Renal cortical epithelial cell (primary cell): ENCODE measurements at regions not wholly inside any gene's neighbourhood (a gene's known extent, or its start where the extent isn't known, plus 50 kb on each side); places are given as distances from the start of the nearest gene placed in this dataset.
"Not testable (repeated sequence)": the region's sequence is repeated elsewhere in the genome, so short reads cannot be mapped to it uniquely, and the experiment has no call there.

Source experiments
- DNase-seq: peaks from one replicate; pipeline ENCODE4 v3.0.0-alpha.2; 2011; ENCODE audit warnings: low read depth

GRCh38 chr14:38973083-38973700 is 129.8 kb downstream of the SEC23A start:
- no peak for DNase-seq

GRCh38 chr14:38972511-38972910 is 130.5 kb downstream of the SEC23A start:
- no peak for DNase-seq

DNA sequence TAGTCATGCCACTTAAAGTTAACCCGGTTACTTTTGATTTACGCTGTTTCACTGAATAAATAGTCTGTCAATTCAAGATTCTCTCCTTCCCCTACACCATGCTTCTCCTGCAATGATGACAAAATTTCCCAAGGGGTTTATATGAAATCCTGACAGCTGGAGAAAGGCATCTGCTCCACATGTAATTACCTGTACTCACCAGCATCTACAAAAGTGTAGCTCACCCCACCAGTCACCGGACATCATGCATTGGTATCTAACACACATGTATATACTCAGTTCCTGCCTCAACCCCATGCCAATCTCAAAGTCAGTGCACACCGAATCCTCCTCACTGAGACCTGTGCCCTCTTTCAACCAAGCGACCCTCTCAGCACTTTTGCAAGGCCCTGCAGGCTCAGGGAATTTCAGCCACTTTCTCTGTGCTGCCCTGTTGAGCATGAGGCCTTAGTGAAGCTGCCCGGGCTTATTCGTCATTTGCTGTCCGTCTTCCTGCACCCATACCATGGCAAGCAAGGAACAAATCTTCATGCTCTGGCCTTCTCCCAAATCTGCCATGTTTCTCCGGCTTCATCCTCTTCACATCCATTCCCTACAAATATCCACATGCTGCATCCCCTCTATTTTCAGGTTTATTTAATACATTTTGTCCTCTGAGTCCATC is 131.6 kb downstream of the SEC23A start:
- DNase-seq = no peak

GRCh38 chr14:38964630-38965029 is 138.4 kb downstream of the SEC23A start:
- DNase-seq = peak; percentile 51

- DNase-seq = no peak
Measured at GRCh38 chr14:38960946-38961531, 142.0 kb downstream of the SEC23A start.

DNA sequence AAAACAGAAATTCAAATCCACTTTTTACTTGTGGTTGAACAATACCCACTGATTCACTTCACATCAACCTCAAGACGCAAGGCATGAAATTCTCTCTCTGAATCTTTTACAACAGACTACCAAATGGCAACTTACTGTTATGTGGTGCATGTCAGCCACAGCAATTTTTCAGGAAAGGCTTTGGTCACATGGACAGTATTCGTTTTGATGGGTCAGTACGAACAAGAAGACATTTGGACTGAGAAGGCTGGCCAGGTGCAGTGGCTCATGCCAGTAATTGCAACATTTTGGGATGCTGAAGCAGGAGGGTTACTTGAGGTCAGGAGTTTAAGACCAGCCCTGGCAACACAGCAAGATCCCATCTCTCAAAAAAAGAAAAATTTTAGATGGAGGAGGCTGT is 144.0 kb downstream of the SEC23A start:
- DNase-seq = no peak

DNA sequence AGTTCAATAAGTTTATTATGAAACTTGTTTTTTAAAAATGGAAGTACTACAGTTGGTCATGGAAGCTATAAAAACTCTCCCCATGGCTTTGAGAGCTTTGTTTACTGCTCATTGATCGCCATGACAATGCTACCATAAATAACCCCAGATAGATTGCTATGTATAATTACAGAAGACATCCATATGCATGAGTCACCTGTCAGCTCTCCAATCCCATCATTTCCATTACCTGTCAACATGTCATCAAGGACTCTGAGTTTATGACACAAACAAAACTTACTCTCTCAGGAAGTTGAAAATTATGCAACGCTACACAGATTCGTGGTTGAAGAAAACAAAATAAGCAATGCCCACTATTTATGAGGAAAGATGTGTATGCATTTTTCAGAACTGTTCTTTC is 144.4 kb downstream of the SEC23A start:
- DNase-seq = peak; percentile 11

- DNase-seq = no peak
Measured at GRCh38 chr14:38951451-38951850, 151.6 kb downstream of the SEC23A start.

GRCh38 chr14:38950676-38951075 is 152.4 kb downstream of the SEC23A start:
- no peak for DNase-seq

GRCh38 chr14:38948576-38948975 is 154.5 kb downstream of the SEC23A start:
- no peak for DNase-seq

DNA sequence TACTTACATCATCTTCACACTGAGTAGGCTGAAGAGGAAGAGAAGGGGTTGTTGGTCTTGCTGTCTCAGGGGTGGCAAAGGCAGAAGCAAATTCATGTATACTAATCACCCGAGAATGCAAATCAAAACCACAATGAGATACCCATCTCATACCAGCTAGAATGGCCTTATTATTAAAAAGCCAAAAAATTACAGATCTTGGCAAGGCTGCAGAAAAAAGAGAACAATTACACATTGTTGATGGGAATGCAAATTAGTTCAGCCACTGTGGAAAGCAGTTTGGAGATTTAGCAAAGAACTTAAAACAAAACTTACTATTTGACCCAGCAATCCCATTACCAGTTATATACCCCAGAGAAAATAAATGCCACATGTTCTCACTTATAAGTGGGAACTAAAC is 154.9 kb downstream of the SEC23A start:
- peak; percentile 7 for DNase-seq

DNA sequence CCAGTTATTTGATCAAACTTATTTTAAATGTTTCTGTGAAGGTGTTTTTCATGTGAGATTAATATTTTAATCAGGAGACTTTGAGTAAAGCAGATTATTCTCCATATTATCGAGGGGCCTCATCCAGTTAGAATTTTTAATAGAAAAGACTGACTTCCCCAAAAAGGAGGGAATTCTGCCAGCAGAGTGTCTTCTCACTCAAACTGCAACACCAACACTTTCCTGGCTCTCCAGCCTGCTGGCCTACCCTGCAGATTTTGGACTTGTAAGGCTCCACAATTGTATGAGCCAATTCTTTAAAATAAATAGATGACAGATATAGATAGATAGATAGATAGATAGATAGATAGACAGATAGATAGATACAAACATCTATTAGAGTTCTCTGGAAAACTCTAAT is 155.7 kb downstream of the SEC23A start:
- DNase-seq = no peak

DNA sequence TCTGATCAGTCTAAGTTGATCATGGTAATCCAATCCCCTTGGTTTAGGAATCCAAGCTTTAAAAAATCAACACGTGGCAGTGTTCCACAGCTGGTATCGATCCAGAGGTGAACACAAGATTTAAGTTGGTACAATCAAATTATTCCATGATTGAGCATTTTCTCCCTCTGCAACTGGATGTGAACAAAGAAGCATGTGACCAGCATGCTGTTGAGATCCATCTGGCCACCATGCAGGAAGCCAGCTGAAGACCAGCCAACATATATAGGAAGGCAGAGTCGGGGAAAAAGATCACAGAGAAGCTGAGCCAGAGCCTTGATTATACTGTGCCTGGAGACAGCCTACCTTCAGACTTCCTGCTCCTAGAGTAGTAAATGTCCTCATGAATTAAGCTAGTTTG is 158.3 kb downstream of the SEC23A start:
- DNase-seq = no peak

- DNase-seq = no peak
Measured at GRCh38 chr14:38941488-38941887, 161.5 kb downstream of the SEC23A start.

- not testable (repeated sequence) for DNase-seq
Measured at GRCh38 chr14:38932653-38933000, 170.4 kb downstream of the SEC23A start.

- DNase-seq = no peak
Measured at GRCh38 chr14:38931969-38932652, 170.9 kb downstream of the SEC23A start.

DNA sequence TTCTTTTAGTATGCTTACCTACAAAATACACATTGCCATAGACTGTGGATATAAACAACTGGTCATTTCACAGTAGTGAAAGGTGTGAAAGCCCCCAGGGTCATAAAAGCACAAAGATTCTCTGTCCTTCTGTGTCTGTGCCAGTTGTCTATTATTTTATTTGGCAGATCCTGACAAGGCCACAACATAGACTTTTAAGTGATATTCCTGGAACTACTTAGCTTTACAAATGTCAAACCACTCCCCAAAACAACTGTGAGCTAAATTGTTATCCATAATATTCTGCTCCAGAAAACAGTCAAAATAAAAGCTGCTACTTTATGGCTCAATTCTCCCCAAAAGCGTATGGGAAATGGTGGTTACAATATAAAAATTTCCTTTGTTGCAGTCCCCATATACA is 172.1 kb downstream of the SEC23A start:
- DNase-seq = no peak

- no peak for DNase-seq
Measured at GRCh38 chr14:38930022-38930421, 173.0 kb downstream of the SEC23A start.

DNA sequence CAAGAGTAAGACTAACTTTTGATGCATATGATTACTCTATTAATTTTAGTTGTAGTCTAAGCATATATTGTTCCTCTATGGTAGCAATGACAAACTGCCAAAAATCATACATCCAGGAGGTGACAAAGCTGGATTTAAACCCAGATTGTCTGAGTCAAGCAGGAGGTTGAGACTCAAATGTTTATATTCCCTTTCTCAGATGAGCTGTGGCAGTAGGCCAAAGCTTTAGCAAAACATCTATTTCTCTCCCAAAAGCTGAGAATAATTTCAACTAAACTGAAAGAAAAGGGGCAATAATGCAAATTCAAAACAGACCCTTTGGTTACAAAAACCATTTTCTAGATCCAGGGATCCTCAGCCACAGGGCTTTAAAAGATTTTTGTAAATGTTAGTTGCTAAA is 173.6 kb downstream of the SEC23A start:
- DNase-seq = no peak

DNA sequence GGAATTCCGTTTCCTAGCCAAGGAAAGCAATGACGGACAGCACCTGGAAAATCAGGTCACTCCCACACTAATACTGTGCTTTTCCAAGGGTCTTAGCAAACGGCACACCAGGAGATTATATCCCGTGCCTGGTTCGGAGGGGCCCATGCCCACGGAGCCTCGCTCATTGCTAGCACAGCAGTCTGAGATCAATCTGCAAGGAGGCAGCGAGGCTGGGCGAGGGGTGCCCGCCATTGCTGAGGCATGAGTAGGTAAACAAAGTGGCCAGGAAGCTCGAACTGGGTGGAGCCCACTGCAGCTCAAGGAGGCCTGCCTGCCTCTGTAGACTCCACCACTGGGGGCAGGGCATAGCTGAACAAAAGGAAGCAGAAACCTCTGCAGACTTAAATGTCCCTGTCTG is 181.1 kb downstream of the SEC23A start:
- DNase-seq = not testable (repeated sequence)

GRCh38 chr14:38915125-38915524 is 187.9 kb downstream of the SEC23A start:
- DNase-seq = no peak

- no peak for DNase-seq
Measured at GRCh38 chr14:38910092-38910491, 192.9 kb downstream of the SEC23A start.

DNA sequence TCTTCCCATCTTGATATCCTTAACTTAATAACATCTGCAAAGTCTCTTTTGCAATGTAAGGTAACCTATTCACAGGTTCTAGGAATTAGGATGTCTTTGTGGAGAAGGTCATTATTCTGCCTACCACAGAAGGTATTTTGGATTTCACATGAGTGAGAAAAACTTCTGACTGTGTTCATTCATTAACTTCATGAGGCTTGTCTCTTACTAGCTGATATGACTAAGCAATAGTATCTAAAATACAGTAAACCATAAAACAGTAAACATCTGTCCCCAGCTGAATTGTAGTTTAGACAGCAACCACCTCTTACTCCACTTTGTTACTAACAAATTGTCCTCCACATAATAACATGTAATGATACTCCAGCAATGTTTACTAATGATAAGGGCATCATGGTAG is 198.1 kb downstream of the SEC23A start:
- no peak for DNase-seq
